Right cardiac atrium (tissue), 5 donors: ENCODE measurements at regions not wholly inside any gene's neighbourhood (a gene's known extent, or its start where the extent isn't known, plus 50 kb on each side); places are given as distances from the start of the nearest gene placed in this dataset.

Experiments
- ATAC-seq, 2 donors: fragments of 200-7000 bp; cut with Tn5 transposase; one replicate each; pipeline versions ENCODE4 v1.8.0 to v1.9.1; 2020; ENCODE audit warnings: moderate library complexity in 2 of 2, mild to moderate bottlenecking in 1 of 2
- DNase-seq, 3 donors: peaks; one replicate each; pipeline ENCODE4 v3.0.0-alpha.2; 2020
- H3K27ac ChIP-seq: one replicate; pipeline ENCODE4 v1.5.1; 2013; ENCODE audit warnings: mild to moderate bottlenecking, low read length, control low read depth, moderate library complexity
- H3K27me3 ChIP-seq: one replicate; pipeline ENCODE4 v1.6.1; 2013; ENCODE audit not compliant: control insufficient read depth, insufficient read depth
- H3K4me1 ChIP-seq: one replicate; pipeline ENCODE4 v1.6.1; 2013; ENCODE audit warnings: low read length; ENCODE audit not compliant: control insufficient read depth, insufficient read depth
- H3K4me3 ChIP-seq: one replicate; pipeline ENCODE4 v1.5.1; 2013; ENCODE audit warnings: low read length, control low read depth
- H3K9me3 ChIP-seq: one replicate; pipeline ENCODE4 v1.6.1; 2013; ENCODE audit warnings: low read length; ENCODE audit not compliant: control insufficient read depth
- WGBS: extraction: QIAGEN DNeasy Blood & Tissue Kit; methylation state at CpG from one replicate; pipeline ENCODE4 v1.1.7; 2013; 5-methylcytosine and 5-hydroxymethylcytosine counted together
- intact Hi-C, 4 donors: fragments of 100-400 bp; cut with DNase I; formaldehyde crosslinking; loops; one replicate each; pipeline versions ENCODE4 v1.11.0 to v1.14.0; 2022 to 2023
- donor health status: healthy with polysubstance abuse.
- donor health status: DM: no; HTN: yes; CAD: no.
- donor health status: DM: no; HTN: no; CAD: no.
- donor health status: DM: no; HTN: yes; CAD: no; lungs with severe emphysema.
- donor health status: DM: yes; HTN: yes; CAD: no.

GRCh38 chr10:123595661-123596060 is 70.5 kb upstream of the GPR26 start:
- 14% methylated on average over 2 of the region's 2 CpGs for WGBS
- Histone ChIP-seq H3K27me3 (no peaks in the 10 kb centered on the region), H3K27ac (no peak overlapping the region), H3K4me3 (no peak overlapping the region), H3K4me1 (no peaks in the 10 kb centered on the region), H3K9me3 (no peaks in the 10 kb centered on the region)
- DNase-seq = no peak
- ATAC-seq = no peak
- intact Hi-C loops = no loop called here

GRCh38 chr10:123597676-123598075 is 68.5 kb upstream of the GPR26 start:
- ATAC-seq = no peak
- 66% methylated on average over 4 of the region's 4 CpGs for WGBS
- H3K4me1 ChIP-seq = no peaks in the 10 kb centered on the region

GRCh38 chr10:123599366-123599849 is 66.7 kb upstream of the GPR26 start:
- no peaks in the 10 kb centered on the region for H3K9me3 ChIP-seq
- no peaks in the 10 kb centered on the region for H3K27me3 ChIP-seq
- no peaks in the 10 kb centered on the region for H3K4me1 ChIP-seq
- H3K4me3 ChIP-seq = no peak overlapping the region
- intact Hi-C loops = no loop called here
- ATAC-seq (no peak), DNase-seq (no peak)
- H3K27ac ChIP-seq = no peak overlapping the region
- WGBS = 78% methylated on average over 8 of the region's 8 CpGs

More at GRCh38 chr10:123597676-123598075, 68.5 kb upstream of the GPR26 start:
- Histone ChIP-seq H3K9me3 (no peaks in the 10 kb centered on the region), H3K27ac (no peak overlapping the region), H3K27me3 (no peaks in the 10 kb centered on the region), H3K4me3 (no peak overlapping the region)
- intact Hi-C loops = no loop called here
- DNase-seq = no peak

GRCh38 chr10:123600177-123600576 is 66.0 kb upstream of the GPR26 start:
- intact Hi-C loops = no loop called here
- no peaks in the 10 kb centered on the region for H3K9me3 ChIP-seq
- no peak overlapping the region for H3K27ac ChIP-seq
- DNase-seq (no peak), ATAC-seq (no peak)
- H3K4me1 ChIP-seq = no peaks in the 10 kb centered on the region
- no peaks in the 10 kb centered on the region for H3K27me3 ChIP-seq
- 78% methylated on average over 3 of the region's 3 CpGs for WGBS
- H3K4me3 ChIP-seq = no peak overlapping the region

- no peak for ATAC-seq
- no peak for DNase-seq
- Histone ChIP-seq H3K4me1 (no peaks in the 10 kb centered on the region), H3K27me3 (no peaks in the 10 kb centered on the region), H3K4me3 (no peak overlapping the region), H3K27ac (no peak overlapping the region), H3K9me3 (no peaks in the 10 kb centered on the region)
- 45% methylated on average over 4 of the region's 4 CpGs for WGBS
- intact Hi-C loops = no loop called here
Observed at GRCh38 chr10:123603130-123603529, 63.0 kb upstream of the GPR26 start.

DNA sequence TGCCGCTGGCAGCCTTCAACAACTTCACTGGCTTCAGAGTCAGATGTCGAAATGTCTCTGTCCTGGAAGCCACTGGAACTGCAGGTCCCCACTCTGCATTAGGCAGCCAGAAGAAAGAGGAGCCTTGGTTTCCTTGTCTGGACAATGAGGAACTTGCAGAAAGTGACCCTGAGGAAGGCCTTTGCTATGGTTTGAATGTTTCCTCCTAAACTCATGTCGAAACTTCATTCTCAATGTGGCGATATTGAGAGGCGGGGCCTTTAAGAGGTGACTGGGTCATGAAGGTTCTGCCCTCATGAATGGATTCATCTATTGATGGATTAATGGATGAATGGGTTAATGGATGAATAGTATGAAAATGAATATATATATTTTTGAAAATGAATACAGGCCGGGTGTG is 61.6 kb upstream of the GPR26 start:
- DNase-seq (no peak), ATAC-seq (no peak)
- no peaks in the 10 kb centered on the region for H3K9me3 ChIP-seq
- H3K4me1 ChIP-seq = no peaks in the 10 kb centered on the region
- no peaks in the 10 kb centered on the region for H3K27me3 ChIP-seq
- WGBS = 68% methylated on average over 6 of the region's 6 CpGs
- no peak overlapping the region for H3K4me3 ChIP-seq
- intact Hi-C loops = no loop called here
- H3K27ac ChIP-seq = no peak overlapping the region

- no peak for DNase-seq
- H3K27me3 ChIP-seq = no peaks in the 10 kb centered on the region
Observed at GRCh38 chr10:123606006-123606405, 60.1 kb upstream of the GPR26 start.

GRCh38 chr10:123606955-123607354 is 59.2 kb upstream of the GPR26 start:
- Histone ChIP-seq H3K27me3 (no peaks in the 10 kb centered on the region), H3K9me3 (no peaks in the 10 kb centered on the region), H3K4me1 (no peaks in the 10 kb centered on the region), H3K27ac (no peak overlapping the region), H3K4me3 (no peak overlapping the region)
- 24% methylated on average over 3 of the region's 3 CpGs for WGBS
- intact Hi-C loops = no loop called here
- no peak for ATAC-seq
- no peak for DNase-seq

More at GRCh38 chr10:123606006-123606405, 60.1 kb upstream of the GPR26 start:
- WGBS = 69% methylated on average over 9 of the region's 9 CpGs
- intact Hi-C loops = no loop called here
- ATAC-seq = no peak
- H3K4me3 ChIP-seq = no peak overlapping the region
- H3K9me3 ChIP-seq = no peaks in the 10 kb centered on the region
- H3K4me1 ChIP-seq = no peaks in the 10 kb centered on the region
- H3K27ac ChIP-seq = no peak overlapping the region

DNA sequence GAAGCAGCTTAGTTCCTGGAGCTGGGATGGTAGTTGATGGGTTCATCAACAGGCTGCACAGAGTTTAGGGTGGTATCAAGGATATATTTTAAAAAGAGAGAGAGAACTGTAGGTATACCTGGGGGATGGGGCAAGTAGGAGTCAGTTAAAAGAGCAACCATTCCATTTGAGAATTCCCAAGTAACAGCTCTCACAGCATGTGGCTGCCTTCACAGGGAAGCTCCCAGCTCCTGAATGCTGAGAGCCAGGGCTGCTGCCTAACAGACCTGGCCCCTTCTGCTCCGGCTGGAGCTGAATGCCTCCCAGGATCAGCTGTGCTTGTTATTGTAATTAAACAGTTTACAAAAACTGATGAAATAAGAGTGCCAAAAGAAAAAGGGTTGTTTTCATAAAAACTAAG is 58.8 kb upstream of the GPR26 start:
- intact Hi-C loops = no loop called here
- no peaks in the 10 kb centered on the region for H3K27me3 ChIP-seq
- no peak for ATAC-seq
- no peaks in the 10 kb centered on the region for H3K9me3 ChIP-seq
- DNase-seq = no peak
- WGBS = 6% methylated on average over 1 of the region's 1 CpG
- H3K4me1 ChIP-seq = no peaks in the 10 kb centered on the region
- no peak overlapping the region for H3K4me3 ChIP-seq
- no peak overlapping the region for H3K27ac ChIP-seq

DNA sequence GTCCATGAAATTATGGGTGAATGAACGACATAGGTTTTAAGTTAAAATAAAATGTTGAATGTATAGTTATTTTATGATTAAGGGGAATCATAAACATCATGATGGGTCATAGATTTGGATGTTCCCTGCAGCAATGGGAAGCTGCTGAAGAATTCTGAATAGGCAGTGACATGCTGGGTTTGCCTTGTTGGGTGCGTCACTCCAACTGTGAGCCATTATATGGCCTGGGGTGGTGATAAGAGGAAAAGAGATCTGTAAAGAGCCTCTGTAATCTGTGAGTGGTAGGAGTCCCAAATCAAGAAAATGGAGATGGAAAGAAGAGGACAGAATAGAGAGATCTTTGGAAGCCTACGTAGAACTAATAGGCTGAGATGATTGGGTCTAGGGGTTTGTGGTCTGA is 58.1 kb upstream of the GPR26 start:
- intact Hi-C loops = no loop called here
- H3K27ac ChIP-seq = no peak overlapping the region
- no peaks in the 10 kb centered on the region for H3K9me3 ChIP-seq
- DNase-seq = no peak
- no peaks in the 10 kb centered on the region for H3K4me1 ChIP-seq
- H3K4me3 ChIP-seq = no peak overlapping the region
- no peaks in the 10 kb centered on the region for H3K27me3 ChIP-seq
- WGBS = 39% methylated on average over 3 of the region's 3 CpGs
- ATAC-seq = no peak

DNA sequence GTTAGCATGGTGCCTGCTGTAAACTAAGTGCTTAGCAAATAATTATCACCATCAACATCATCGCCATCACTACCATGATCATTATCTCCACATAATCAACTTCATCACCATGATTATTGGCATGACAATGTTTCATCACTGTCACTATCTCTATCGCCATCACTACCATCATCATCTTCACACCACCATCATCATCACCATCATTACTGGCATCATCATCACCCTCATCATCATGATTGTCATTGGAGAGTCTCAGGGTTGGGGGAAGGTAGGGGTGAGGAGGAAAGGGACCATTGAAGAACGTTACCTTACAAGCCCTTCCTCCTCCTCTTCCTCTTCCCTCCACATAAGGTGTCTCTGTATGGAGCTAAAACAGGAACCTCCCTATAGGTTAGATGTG is 54.9 kb upstream of the GPR26 start:
- Histone ChIP-seq H3K27ac (no peak overlapping the region), H3K9me3 (no peaks in the 10 kb centered on the region), H3K4me3 (no peak overlapping the region), H3K27me3 (no peaks in the 10 kb centered on the region), H3K4me1 (no peaks in the 10 kb centered on the region)
- WGBS = 71% methylated on average over 3 of the region's 3 CpGs
- no peak for ATAC-seq
- intact Hi-C loops = no loop called here
- no peak for DNase-seq

DNA sequence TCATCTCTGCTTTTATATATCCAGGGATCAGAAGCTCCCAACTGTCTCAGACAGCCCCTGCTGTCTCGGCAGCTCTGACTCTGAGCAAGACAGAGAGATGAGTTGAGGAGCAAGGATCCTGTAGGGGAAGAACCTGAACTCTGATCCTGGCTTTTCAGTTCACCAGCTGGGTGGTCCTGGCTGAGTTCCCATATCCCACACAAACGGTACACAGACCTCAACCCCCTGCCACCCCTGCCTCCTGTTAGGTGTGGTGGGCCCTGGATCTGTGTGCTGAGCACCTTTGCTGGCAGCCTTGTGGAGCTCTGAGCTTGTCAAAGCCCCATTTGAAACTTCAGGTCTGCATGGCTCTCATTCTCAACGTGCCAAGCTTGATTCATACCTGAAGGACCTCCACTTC is 54.3 kb upstream of the GPR26 start:
- 63% methylated on average over 3 of the region's 3 CpGs for WGBS
- Histone ChIP-seq H3K4me3 (no peak overlapping the region), H3K4me1 (no peaks in the 10 kb centered on the region), H3K27ac (no peak overlapping the region), H3K9me3 (no peaks in the 10 kb centered on the region), H3K27me3 (no peaks in the 10 kb centered on the region)
- no peak for DNase-seq
- intact Hi-C loops = no loop called here
- ATAC-seq = no peak
